ENCODE measurements at regions not wholly inside any gene's neighbourhood (a gene's known extent, or its start where the extent isn't known, plus 50 kb on each side); places are given as distances from the start of the nearest gene placed in this dataset.
"Not testable (repeated sequence)": the region's sequence is repeated elsewhere in the genome, so short reads cannot be mapped to it uniquely, and the experiment has no call there.

- DNase-seq (ENCODE audit: low read depth, low spot score): no peak
Measured at GRCh38 chr5:163789870-163790269, 284.5 kb downstream of the MAT2B start.

GRCh38 chr5:163790497-163790896 is 285.1 kb downstream of the MAT2B start:
- no peak for DNase-seq (ENCODE audit: low read depth, low spot score)

GRCh38 chr5:163794993-163795392 is 289.6 kb downstream of the MAT2B start:
- DNase-seq (ENCODE audit: low read depth, low spot score): no peak

- DNase-seq (ENCODE audit: low read depth, low spot score): no peak
Measured at GRCh38 chr5:163807781-163808180, 302.4 kb downstream of the MAT2B start.

- no peak for DNase-seq (ENCODE audit: low read depth, low spot score)
Measured at GRCh38 chr5:163809473-163809872, 304.1 kb downstream of the MAT2B start.

- no peak for DNase-seq (ENCODE audit: low read depth, low spot score)
Measured at GRCh38 chr5:163813900-163814299, 308.5 kb downstream of the MAT2B start.

- no peak for DNase-seq (ENCODE audit: low read depth, low spot score)
Measured at GRCh38 chr5:163815240-163815791, 309.9 kb downstream of the MAT2B start.

- no peak for DNase-seq (ENCODE audit: low read depth, low spot score)
Measured at GRCh38 chr5:163821142-163821541, 315.7 kb downstream of the MAT2B start.

- no peak for DNase-seq (ENCODE audit: low read depth, low spot score)
Measured at GRCh38 chr5:163822548-163822947, 317.1 kb downstream of the MAT2B start.

- DNase-seq (ENCODE audit: low read depth, low spot score): no peak
Measured at GRCh38 chr5:163825661-163826060, 320.2 kb downstream of the MAT2B start.

- no peak for DNase-seq (ENCODE audit: low read depth, low spot score)
Measured at GRCh38 chr5:163826201-163826600, 320.8 kb downstream of the MAT2B start.

- DNase-seq (ENCODE audit: low read depth, low spot score): no peak
Measured at GRCh38 chr5:163832155-163832554, 326.7 kb downstream of the MAT2B start.

- no peak for DNase-seq (ENCODE audit: low read depth, low spot score)
Measured at GRCh38 chr5:163838738-163839137, 333.3 kb downstream of the MAT2B start.

GRCh38 chr5:163846512-163846911 is 341.1 kb downstream of the MAT2B start:
- no peak for DNase-seq (ENCODE audit: low read depth, low spot score)

- no peak for DNase-seq (ENCODE audit: low read depth, low spot score)
Measured at GRCh38 chr5:163855754-163856153, 350.3 kb downstream of the MAT2B start.

GRCh38 chr5:163861670-163862069 is 356.3 kb downstream of the MAT2B start:
- no peak for DNase-seq (ENCODE audit: low read depth, low spot score)

- DNase-seq (ENCODE audit: low read depth, low spot score): no peak
Measured at GRCh38 chr5:163867324-163867723, 361.9 kb downstream of the MAT2B start.

GRCh38 chr5:163867738-163868137 is 362.3 kb downstream of the MAT2B start:
- DNase-seq (ENCODE audit: low read depth, low spot score): no peak

GRCh38 chr5:163869581-163869980 is 364.2 kb downstream of the MAT2B start:
- DNase-seq (ENCODE audit: low read depth, low spot score): no peak

- DNase-seq (ENCODE audit: low read depth, low spot score): no peak
Measured at GRCh38 chr5:163870441-163870840, 365.0 kb downstream of the MAT2B start.

GRCh38 chr5:163874431-163874830 is 369.0 kb downstream of the MAT2B start:
- DNase-seq (ENCODE audit: low read depth, low spot score): no peak

- not testable (repeated sequence) for DNase-seq (ENCODE audit: low read depth, low spot score)
Measured at GRCh38 chr5:163874912-163875311, 369.5 kb downstream of the MAT2B start.

- no peak for DNase-seq (ENCODE audit: low read depth, low spot score)
Measured at GRCh38 chr5:163877865-163878264, 372.4 kb downstream of the MAT2B start.

GRCh38 chr5:163878490-163878889 is 373.1 kb downstream of the MAT2B start:
- DNase-seq (ENCODE audit: low read depth, low spot score): no peak

Measured in brain pericyte (primary cell).